Calu3 (cell line): ENCODE measurements at regions not wholly inside any gene's neighbourhood (a gene's known extent, or its start where the extent isn't known, plus 50 kb on each side); places are given as distances from the start of the nearest gene placed in this dataset.

Source experiments
- BruUV-seq: library from RNA; stranded (reverse); fragments of 400-500 nt; replicated peaks from 2 replicates; lab custom pipeline; 2021; lab: Mats Ljungman, UMichigan
- CTCF ChIA-PET: fragments of 300-600 bp; sonication (Branson Sonifier 250); formaldehyde crosslinking; loops from one replicate; lab custom pipeline; 2022; ENCODE audit warnings: antibody characterized with exemption; lab: Charles Lee
- DNase-seq: peaks from one replicate; pipeline ENCODE4 v3.0.0; 2022
- H3K27ac Mint-ChIP-seq: one replicate; pipeline ENCODE4 v1.8.0; 2022; ENCODE audit warnings: mixed read lengths; ENCODE audit not compliant: unreplicated experiment
- H3K27me3 Mint-ChIP-seq: one replicate; pipeline ENCODE4 v1.8.0; 2022; ENCODE audit warnings: mixed read lengths; ENCODE audit not compliant: unreplicated experiment
- H3K36me3 Mint-ChIP-seq: one replicate; pipeline ENCODE4 v1.8.0; 2022; ENCODE audit warnings: mild to moderate bottlenecking, moderate library complexity, mixed read lengths; ENCODE audit not compliant: insufficient read depth, unreplicated experiment
- H3K4me1 Mint-ChIP-seq: one replicate; pipeline ENCODE4 v1.8.0; 2022; ENCODE audit warnings: mild to moderate bottlenecking, low read depth, mixed read lengths; ENCODE audit not compliant: unreplicated experiment
- H3K4me3 Mint-ChIP-seq: one replicate; pipeline ENCODE4 v1.8.0; 2022; ENCODE audit warnings: mild to moderate bottlenecking, low read depth, moderate library complexity, mixed read lengths; ENCODE audit not compliant: unreplicated experiment
- H3K9me3 Mint-ChIP-seq: one replicate; pipeline ENCODE4 v1.8.0; 2022; ENCODE audit warnings: low read depth, mixed read lengths; ENCODE audit not compliant: unreplicated experiment
- CTCF ChIP-seq: fragments of 200-600 bp; IDR thresholded peaks from one replicate; pipeline ENCODE4 v1.8.0; 2022; ENCODE audit warnings: antibody characterized with exemption; ENCODE audit not compliant: unreplicated experiment
- intact Hi-C: fragments of 100-400 bp; cut with micrococcal nuclease; formaldehyde crosslinking; loops from one replicate; pipeline ENCODE4 v1.10.0; 2022; ENCODE audit not compliant: unreplicated experiment

GRCh38 chr4:164056426-164057142 lies 562.1 kb downstream of the TMA16 start:
- no TSS peak for BruUV-seq
- Mint-ChIP-seq H3K4me1 (no peaks in the 10 kb centered on the region), H3K9me3 (no peaks in the 10 kb centered on the region), H3K27ac (no peak overlapping the region), H3K27me3 (no peaks in the 10 kb centered on the region), H3K4me3 (no peak overlapping the region), H3K36me3 (no peaks in the 10 kb centered on the region)
- intact Hi-C loops = no loop called here
- DNase-seq = no peak
- CTCF ChIA-PET = no interaction called here
- TF ChIP-seq CTCF = no peak

GRCh38 chr4:164058776-164059445 lies 564.4 kb downstream of the TMA16 start:
- Mint-ChIP-seq H3K27me3 (no peaks in the 10 kb centered on the region), H3K36me3 (no peaks in the 10 kb centered on the region), H3K4me3 (no peak overlapping the region), H3K4me1 (no peaks in the 10 kb centered on the region), H3K27ac (no peak overlapping the region), H3K9me3 (peaks cover 2% of the 10 kb centered on the region)
- no TSS peak for BruUV-seq
- no peak for TF ChIP-seq CTCF
- DNase-seq = no peak
- CTCF ChIA-PET = no interaction called here
- intact Hi-C loops = no loop called here

GRCh38 chr4:164060456-164060855 lies 566.0 kb downstream of the TMA16 start:
- no peaks in the 10 kb centered on the region for H3K4me1 Mint-ChIP-seq
- no peaks in the 10 kb centered on the region for H3K27me3 Mint-ChIP-seq
- BruUV-seq = no TSS peak
- DNase-seq = no peak
- intact Hi-C loops = no loop called here
- CTCF ChIA-PET = no interaction called here
- TF ChIP-seq CTCF = no peak
- H3K9me3 Mint-ChIP-seq = peaks cover 3% of the 10 kb centered on the region
- no peaks in the 10 kb centered on the region for H3K36me3 Mint-ChIP-seq
- H3K4me3 Mint-ChIP-seq = no peak overlapping the region
- no peak overlapping the region for H3K27ac Mint-ChIP-seq

GRCh38 chr4:164068392-164068791 lies 573.9 kb downstream of the TMA16 start:
- intact Hi-C loops = no loop called here
- Mint-ChIP-seq H3K4me3 (no peak overlapping the region), H3K36me3 (no peaks in the 10 kb centered on the region), H3K4me1 (no peaks in the 10 kb centered on the region), H3K9me3 (peaks cover 7% of the 10 kb centered on the region), H3K27ac (no peak overlapping the region), H3K27me3 (no peaks in the 10 kb centered on the region)
- no peak for TF ChIP-seq CTCF
- CTCF ChIA-PET = no interaction called here
- DNase-seq = no peak
- BruUV-seq = no TSS peak
